CD1c-positive myeloid dendritic cell (primary cell): ENCODE measurements at regions not wholly inside any gene's neighbourhood (a gene's known extent, or its start where the extent isn't known, plus 50 kb on each side); places are given as distances from the start of the nearest gene placed in this dataset.

Source experiments
- DNase-seq: peaks from one replicate; pipeline ENCODE4 v3.0.0-alpha.2; 2016; ENCODE audit errors: extremely low spot score

- DNase-seq: no peak
Observed at GRCh38 chr1:217003355-217003754, 280.1 kb upstream of the ESRRG start.

- no peak for DNase-seq
Observed at GRCh38 chr1:216997831-216998230, 274.6 kb upstream of the ESRRG start.

DNA sequence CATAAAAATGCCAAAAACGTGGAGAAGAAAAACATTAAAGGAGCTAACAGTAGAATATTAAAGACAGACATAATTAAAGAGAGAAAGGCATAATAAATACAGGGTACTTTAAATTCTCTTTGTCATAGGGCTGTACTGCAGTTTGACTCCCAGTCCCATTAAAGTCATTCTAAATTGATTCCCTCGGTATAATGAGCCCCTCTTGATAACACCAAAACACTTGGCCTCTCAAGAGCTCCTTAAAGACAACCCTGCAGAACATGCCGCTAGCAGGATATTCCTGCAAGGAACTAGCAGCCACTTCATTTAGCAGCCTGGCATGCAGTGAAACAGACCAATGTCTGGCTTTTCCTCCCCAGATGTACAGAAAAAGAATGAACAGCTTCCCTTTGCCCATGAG, 273.8 kb upstream of the ESRRG start:
- no peak for DNase-seq

DNA sequence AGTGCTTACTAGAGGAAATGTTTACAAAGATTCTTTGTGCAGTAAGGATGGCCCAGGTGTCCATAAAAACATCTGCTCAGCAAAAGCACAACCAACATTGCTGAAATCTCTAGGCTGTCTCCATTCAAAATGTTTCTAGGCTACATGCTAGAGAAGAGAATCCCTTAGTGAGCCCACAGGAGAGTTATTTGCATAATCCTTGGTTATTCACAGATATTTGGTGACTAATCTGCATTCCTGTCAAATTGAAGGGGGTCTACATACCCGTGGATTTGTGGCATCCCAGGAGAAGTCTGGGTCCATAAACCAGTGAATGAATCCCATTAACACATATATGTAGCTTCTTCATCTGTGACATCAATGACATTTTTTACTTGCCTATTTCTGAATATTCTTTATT, 261.3 kb upstream of the ESRRG start:
- no peak for DNase-seq

DNA sequence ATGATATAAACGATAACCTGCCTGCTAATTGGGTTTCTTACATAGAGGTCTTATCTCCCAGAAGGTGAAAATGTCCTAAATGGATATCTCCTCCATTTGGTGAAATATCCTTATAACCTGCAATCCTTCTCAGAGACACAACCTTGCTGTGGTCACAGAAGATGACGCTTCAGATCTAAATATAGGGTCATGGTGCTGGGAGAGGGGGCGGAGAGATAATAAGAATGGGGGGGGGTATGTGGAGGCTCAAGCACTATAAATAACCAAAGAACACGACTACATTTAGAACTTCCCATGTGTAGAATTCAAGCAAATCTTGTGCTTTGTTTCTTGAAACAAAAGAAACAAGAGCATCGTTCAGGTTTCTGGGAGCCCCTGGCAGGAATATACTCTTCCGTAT, 260.6 kb upstream of the ESRRG start:
- DNase-seq: no peak

DNA sequence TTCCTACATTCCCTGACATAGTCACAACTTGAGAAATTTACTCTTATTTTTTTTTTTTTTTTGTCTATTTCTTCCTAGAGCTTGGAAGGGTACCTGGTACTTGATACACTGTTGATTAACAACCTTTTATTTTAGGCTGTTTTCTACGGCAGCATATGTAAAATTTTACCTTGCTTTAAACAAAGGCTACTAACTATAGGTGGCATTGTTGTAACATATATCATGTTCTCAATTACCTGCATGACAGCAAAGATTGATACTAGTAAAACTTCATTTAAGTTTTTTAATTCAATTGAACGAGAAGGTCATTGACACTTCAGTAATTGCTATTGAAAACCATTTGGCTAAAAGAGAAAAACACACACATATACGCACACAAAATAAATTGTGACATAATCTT, 238.3 kb upstream of the ESRRG start:
- DNase-seq: no peak

DNA sequence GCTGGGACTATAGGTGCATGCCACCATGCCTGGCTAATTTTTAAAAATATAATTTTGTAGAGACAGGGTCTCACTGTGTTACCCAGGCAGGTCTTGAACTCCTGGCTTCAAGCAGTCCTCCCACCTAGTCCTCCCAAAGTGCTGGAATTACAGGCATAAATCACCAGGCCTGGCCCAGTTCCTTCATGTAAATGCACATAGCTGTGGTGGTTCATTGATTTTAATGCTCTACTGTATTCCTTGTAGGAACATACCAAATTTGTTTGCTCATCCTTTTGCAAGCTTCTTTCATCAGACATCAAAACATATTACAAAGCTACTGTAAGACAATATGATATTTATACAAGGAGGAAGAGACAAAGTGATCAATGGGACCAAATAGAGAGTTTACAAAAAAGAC, 237.5 kb upstream of the ESRRG start:
- DNase-seq: no peak

DNA sequence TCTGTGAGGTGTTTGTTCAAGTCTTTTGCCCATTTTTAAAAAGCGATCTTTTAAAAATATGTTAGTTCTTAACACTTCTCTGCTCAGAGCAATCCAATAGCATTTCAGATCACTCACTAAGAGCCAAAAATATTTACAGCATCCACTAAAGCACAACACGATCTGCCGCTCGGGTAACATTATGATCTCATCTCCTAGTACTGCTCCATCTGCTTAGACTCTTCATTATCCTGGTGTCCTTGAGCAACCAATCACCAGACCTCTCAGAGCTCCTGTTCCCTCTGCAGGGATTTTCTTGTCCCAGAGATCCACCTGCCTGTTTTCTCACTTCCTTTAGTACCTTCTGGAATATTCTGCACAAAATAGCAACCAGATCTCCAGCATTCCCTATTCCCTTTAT, 235.3 kb upstream of the ESRRG start:
- no peak for DNase-seq

DNA sequence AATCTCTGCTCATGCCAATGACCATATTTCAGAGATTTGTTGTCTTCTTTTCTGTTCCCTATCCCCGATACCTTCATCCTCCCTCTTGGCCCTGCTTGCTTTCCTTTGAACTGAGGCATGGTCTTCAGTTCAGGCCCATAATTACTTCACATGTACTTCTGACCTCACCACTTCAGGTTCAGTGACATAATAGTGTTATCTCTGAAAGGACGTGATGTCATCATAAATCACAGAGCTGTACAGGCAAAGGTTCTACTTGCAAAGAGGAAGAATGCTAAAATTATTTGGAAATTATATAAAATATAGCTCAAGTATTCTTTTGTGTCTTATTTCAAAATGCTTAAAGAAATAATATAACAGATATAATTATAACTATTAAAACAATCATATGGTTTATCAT, 230.3 kb upstream of the ESRRG start:
- DNase-seq: no peak

- no peak for DNase-seq
Observed at GRCh38 chr1:216952864-216953263, 229.6 kb upstream of the ESRRG start.

GRCh38 chr1:216945538-216946080, 222.4 kb upstream of the ESRRG start:
- DNase-seq: no peak

GRCh38 chr1:216944864-216945510, 221.8 kb upstream of the ESRRG start:
- DNase-seq: no peak

DNA sequence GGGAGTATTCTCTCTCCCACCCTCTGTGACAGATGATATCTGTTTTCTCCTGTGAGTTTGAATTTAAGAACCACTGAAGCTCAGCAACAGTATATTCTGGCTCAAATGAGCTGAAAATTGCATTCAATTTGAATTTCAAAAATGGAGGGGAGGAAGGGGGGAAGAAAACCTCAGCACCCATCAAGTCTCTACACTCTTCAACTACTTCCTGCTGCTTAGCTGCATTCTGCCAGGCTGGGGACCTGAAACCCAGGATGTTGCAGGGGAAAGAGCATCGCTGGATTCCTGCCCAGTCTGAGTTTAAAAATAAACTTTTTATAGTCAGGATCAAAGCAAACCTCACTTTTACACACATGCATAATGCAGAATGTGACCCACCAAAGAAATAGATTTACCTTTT, 214.3 kb upstream of the ESRRG start:
- DNase-seq: no peak

DNA sequence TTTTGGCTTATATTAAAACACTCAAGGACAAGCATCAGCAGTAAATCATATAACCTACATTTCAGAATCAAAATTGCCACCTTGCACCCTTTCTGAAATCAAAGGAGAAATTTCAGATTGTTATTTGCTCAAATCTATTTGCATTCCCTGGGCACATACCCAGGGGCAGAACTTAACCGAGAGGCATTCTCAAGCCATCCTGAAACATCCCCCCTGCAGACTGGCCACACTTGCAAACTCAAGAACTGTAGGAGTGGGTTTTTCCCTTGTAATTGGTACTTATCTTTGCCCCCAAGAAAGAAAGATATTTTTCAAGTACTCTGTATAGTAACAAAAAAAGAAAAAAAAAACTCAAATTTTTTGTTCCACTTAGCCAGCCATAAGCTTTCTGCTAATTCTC, 213.6 kb upstream of the ESRRG start:
- no peak for DNase-seq

DNA sequence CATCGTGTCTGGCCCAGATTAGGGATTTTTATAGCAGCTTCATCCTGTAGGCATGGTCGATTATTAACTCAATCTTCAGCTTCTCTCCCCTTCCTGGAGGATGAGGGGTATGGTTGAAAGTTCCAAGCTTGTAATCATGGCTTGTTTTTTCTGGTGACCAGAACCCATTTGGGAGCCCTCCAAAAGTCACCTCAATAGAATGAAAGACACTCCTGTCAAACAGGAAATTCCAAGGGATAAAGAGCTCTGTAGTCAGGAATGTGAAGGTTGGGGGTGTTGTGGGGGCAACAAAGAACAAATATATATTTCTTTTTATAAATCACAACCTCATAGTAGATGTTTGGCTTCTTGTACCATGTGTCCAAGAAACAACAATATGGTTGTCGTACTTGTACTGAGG, 212.7 kb upstream of the ESRRG start:
- no peak for DNase-seq

DNA sequence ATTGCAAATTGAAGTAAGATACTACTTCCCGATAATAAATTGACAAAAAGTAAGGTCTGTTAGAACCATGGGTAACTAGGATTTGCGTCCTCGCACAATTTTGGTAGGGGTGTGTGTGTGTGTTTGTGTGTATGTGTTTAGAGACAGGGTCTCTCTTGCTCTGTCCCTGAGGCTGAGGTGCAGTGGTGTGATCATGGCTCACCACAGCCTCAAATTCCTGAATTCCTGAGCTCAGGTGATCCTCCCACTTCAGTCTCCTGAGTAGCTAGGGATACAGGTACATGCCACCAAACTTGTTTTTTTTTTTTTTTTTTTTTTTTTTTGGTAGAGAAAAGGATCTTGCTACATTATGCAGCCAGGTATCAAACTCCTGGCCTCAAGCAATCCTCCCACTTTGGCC, 209.2 kb upstream of the ESRRG start:
- DNase-seq: no peak

GRCh38 chr1:216929870-216930582, 206.8 kb upstream of the ESRRG start:
- no peak for DNase-seq

- DNase-seq: no peak
Observed at GRCh38 chr1:216927633-216928032, 204.4 kb upstream of the ESRRG start.

GRCh38 chr1:216926720-216927510, 203.7 kb upstream of the ESRRG start:
- DNase-seq: no peak

DNA sequence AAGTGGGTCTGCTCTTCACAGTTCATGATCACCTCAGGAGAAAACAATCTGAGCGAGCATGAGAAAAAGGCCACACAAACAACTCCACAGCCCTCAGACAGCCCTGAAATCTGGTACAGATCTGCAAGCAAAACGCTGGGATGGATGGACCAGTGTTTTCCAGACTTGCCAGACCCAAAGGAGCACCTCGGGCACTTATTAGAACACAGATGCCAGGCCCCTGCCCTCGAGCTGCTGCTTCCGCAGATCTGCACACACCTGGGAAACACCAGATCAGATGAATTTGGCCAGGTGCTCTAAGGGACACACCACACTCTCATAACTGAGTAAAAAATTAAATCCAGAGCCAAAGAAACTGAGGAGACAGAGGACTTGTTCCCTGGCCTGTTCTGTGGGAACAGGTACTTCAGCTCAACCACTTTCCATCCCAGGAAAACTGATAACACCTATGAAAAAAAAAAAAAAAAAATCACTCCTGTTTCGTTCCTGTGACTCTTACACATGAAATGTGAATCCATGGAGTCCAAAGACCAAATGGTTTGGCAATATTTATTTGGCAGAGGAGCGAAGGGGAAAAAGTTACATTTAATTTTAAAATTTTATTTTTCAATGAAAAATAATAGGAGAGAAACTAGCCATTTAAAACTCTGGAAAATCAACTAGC, 202.9 kb upstream of the ESRRG start:
- DNase-seq: no peak

GRCh38 chr1:216924732-216925131, 201.5 kb upstream of the ESRRG start:
- no peak for DNase-seq

DNA sequence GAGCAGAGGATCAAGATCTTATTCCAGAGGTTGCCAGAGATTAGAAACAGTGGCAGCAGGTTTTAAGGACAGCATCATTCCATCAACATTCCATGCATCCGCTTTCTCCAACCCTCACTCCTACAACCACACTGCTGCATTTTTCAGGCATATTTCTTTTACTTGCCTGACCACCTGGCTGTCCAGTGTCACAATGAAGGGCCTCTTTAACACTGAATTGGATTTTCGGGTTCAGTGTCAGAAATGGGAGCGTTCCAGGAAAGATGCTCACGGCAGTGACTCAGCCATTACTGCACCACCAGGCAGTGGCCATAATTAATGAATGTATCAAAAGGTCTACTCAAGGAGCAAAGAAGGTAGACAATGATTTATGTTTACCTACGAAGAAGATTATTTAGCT, 200.4 kb upstream of the ESRRG start:
- DNase-seq: no peak
